ENCODE measurements at regions not wholly inside any gene's neighbourhood (a gene's known extent, or its start where the extent isn't known, plus 50 kb on each side); places are given as distances from the start of the nearest gene placed in this dataset.

GRCh38 chr3:116618930-116619329 is 90.6 kb upstream of the TUSC7 start:
- TF ChIP-seq CTCF (conservative IDR thresholded peaks at IDR 0.05; ENCODE audit: low read depth, low read length) (no peak), MAFK (IDR thresholded peaks at IDR 0.05; ENCODE audit: low read depth, low read length) (no peak), USF2 (IDR thresholded peaks at IDR 0.05; ENCODE audit: low read depth, low read length) (no peak), POLR2A (IDR thresholded peaks at IDR 0.05; ENCODE audit: low read depth, low read length) (no peak), RCOR1 (IDR thresholded peaks at IDR 0.05; ENCODE audit: insufficient replicate concordance, low read length) (no peak), ELK1 (IDR thresholded peaks at IDR 0.05; ENCODE audit: borderline replicate concordance, low read depth, low read length) (no peak), RFX5 (IDR thresholded peaks at IDR 0.05; ENCODE audit: low read depth, low read length) (no peak), CHD1 (IDR thresholded peaks at IDR 0.05; ENCODE audit: low read depth, low read length) (no peak)
